ENCODE measurements at regions not wholly inside any gene's neighbourhood (a gene's known extent, or its start where the extent isn't known, plus 50 kb on each side); places are given as distances from the start of the nearest gene placed in this dataset.

DNA sequence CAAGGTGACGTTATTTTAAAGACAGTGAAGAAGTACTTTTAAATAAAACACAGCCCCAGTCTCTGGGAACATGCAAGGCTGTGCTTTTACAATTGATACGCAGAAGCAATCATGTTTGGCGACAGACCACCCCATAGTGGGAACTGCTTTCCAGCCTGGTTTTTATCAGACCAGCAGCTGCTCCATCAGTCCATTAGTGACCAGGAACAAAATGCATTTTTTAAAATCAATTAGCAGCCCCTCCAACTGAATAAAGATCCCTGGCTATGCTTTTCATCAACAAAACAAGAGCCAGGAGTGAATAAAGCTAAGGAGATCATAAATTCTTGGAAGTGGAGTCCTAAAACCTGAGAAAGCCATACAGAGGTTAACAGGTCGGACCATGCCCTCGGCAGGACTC, 153.0 kb upstream of the TENM3 start:
- no peak for DNase-seq (ENCODE audit: low spot score)

DNA sequence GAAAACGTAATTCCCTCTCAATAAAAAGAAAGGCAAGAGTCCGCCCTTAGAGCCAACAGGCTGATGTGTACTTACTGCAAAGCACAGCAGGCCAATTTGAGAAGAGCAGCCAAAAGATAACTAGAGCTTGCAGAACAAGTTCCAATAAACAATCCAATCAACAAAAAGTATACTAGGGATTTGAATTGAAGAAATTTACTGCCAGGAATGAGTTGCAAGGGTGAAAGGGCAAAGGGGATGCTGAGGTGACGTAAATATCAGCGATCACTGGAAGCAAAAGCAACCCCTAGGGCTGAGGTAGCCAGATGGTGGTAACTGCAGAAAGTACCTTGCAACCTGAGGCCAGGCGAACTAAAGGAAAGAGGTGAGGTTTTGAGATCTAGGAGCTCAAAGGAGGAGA, 152.1 kb upstream of the TENM3 start:
- no peak for DNase-seq (ENCODE audit: low spot score)

DNA sequence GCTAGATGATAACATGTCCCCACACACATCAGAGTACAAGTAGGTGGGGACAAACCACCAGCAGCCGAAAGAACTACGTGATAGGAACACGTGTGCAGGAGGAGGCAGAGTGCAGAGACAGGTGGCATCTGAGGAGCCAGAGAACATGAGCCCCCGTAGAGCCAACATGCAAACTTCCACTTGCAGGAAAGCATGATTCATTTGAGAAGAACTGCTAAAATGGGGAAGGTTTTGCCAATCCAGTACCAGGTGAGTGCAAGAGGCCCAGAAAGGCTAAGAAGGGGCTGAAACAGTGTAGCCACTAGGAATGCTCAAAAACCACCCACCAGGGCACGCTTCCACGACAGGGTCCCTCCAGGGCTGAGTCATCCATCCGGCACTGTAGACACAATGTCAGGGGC, 149.8 kb upstream of the TENM3 start:
- DNase-seq (ENCODE audit: low spot score), result no peak

DNA sequence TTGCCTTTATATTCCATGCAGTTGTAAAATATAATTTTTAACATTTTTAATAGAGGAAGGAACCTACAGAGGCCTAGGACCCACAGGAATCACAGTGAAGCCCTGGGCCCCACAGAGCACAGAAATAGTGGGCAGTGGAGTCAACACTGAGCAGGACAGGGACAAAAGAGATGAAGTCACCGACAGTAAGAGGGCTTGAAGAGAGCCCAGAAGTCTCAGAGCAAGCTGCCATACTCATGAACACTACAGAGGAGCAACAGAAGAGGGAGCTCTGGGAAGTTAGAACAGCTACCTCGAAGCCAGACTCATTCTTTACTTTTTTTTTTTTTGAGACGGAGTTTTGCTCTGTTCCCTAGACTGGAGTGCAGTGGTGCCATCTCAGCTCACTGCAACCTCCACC, 149.3 kb upstream of the TENM3 start:
- no peak for DNase-seq (ENCODE audit: low spot score)

DNA sequence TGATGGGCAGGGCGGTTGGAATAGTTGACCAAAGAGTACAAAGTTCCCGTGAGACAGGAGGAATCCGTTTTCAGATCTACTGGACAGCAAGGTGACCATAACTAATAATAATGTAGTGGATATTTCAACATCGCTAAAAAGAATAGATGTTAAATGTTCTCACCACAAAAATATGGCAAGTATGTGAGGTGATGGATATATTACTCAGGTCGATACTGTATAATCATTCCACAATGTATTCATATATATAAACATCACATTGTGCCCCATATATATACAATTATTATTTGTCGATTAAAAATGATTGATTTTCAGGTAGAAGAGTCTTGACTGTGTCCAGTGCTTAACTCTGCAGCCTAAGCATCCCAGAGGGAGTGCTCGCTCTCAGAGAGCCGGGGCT, 141.6 kb upstream of the TENM3 start:
- DNase-seq (ENCODE audit: low spot score), result no peak

DNA sequence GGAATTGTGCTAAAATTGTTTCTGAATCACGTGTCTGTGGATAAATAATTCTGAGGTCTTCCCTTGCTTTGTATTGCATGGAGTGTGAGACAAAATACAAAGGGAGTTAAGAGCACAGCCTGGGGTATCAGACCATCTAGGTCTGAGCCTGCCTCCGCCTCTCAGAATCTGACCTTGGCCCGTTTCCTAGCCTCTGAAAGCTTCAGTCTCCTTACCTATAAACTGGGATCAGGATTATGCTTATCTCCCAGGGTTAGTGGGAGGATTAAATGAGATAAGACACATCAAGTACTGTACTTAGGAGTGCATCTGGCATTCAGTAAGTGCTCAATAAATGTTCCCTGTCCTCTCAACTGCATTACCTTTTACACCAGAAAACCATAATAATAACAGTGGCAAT, 140.6 kb upstream of the TENM3 start:
- DNase-seq (ENCODE audit: low spot score), result no peak

DNA sequence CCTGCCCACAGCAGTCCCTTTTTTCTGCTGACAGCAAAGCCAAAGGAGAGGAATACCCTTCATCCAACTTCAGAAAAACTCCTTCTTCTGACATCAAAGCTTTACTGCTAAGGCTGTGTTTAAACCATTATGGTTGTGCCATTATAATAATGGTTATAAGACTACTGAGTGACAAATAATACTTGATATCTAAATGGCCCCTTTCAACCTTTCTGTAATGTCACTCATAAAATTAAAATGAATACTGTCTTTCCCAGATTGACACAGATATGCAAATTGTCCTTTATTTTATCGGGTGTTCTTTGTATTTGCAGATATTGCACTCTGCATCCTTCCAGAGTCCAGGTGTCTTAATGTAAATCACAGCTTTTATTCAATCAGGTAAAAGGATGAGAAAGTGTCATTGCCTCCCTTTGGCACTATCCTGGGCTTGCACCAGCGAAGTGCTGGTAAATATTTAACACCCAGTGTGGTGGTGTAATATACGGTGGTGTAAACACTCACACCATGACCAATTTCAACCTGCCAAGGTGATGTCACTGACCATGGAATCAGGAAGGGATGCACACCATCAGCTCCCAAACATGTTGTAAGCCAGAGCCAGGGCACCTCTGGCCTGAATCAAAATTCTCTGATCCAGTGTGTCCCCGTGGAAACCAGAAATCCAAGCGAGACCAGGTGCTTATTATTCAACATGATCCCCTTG, 139.4 kb upstream of the TENM3 start:
- no peak for DNase-seq (ENCODE audit: low spot score)

DNA sequence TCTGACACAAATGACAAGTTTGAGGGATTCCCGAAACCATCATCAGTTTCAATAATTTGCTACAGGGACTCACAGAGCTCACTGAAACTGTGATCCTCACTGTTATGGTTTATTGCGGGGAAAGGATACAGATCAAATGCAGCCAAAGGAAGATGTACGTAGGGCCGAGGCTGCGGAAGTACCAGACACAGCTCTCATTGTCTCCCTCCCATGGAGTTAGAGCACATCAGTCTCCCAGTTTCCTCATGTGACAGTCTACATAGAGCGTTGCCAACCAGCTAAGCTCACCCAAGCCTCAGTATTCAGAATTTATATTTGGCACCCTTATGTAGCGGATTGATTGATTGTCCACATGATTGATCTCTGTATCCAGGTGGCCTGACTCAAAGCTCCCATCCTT, 137.8 kb upstream of the TENM3 start:
- no peak for DNase-seq (ENCODE audit: low spot score)

DNA sequence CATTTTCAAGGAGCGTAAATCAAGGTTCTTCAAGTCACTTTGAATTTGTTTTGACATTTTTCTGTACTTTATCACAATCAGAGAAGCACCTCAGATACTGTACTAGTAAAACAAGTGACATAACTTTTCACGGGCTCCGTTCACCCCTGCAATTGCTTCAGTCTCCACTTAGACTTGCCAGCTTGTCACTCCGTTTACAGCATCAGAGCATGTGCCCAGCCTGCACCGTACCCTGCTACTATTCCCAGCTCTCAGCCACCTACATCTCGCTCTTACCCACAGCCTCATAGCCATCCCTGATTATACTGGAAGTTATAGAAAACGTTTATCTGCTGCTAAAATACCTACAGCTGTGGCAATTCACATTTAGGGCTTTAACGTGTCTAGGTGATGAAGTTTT, 135.3 kb upstream of the TENM3 start:
- DNase-seq (ENCODE audit: low spot score), result no peak

DNA sequence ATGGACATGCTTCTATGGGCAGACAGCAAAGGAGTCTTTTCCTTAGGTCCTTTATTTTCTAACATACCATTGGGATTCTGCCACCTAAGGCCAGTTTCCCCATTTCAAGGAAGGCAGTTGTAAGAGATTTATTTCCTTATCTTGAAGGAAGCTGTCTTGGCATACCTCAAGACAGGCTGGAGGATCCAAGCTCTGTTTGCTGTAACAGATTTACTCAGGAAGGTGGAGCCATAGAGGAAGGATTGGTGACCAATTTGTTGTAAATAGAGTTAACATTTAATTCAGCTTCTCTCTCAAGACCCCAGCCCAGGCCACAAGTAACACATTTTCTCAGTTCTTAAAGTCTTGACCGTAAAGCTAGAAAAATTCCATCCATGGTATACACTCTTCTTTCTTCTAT, 131.6 kb upstream of the TENM3 start:
- no peak for DNase-seq (ENCODE audit: low spot score)

DNA sequence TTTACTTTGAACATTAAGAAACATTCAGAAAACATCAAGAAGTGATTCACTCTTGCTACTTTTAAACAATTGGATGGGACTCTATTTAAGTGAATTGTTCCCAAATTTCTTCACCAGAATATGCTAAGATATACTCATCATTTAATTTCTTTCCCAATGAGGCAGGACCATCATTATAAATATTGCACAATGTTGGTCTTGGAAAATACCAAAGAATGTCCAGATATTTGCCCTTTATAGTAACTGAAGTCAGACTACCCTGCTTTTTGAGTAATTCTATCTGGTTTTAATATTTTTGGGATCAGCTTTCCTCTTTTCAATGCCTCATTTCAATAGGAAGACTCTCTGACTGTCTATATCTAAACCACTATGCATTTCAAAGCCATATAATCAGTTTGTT, 129.4 kb upstream of the TENM3 start:
- peak; percentile 12 for DNase-seq (ENCODE audit: low spot score)

DNA sequence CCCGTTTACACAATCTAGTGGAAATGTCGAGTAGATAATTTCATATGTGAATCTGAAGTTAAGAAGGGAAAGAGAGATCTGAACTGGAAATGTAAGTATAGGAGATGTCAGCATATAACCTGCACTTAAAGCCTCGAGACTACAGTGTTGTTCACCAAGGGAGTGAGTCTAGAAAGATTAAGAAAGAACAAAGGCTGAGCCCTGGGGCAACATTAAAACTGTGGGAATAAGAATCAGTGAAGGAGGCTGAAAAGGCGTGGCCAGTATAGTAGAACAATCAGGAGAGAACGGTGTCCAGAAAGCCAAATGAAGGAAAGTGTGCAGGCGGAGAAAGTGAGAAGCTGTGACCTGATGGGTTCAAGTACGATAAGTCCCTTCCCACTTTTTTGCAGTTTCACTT, 118.8 kb upstream of the TENM3 start:
- DNase-seq (ENCODE audit: low spot score), result no peak

DNA sequence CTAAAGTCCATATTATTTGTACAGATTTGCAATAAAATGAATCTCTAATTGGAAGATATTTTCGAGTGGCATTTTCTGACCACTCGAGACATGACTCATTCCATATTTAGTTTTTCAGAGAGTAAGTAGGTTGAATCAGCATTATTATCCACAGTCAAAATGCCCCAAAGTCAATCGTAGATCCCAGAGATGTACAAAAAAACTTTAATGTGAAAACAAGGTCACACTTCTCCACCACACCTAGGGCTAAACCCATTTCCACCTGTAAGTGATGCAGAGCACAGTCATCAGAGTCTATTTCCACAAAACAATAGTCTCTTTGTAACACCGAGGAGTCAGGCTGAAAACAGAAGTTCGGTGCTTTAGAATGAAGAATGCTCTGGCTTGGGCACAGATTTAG, 117.1 kb upstream of the TENM3 start:
- no peak for DNase-seq (ENCODE audit: low spot score)

DNA sequence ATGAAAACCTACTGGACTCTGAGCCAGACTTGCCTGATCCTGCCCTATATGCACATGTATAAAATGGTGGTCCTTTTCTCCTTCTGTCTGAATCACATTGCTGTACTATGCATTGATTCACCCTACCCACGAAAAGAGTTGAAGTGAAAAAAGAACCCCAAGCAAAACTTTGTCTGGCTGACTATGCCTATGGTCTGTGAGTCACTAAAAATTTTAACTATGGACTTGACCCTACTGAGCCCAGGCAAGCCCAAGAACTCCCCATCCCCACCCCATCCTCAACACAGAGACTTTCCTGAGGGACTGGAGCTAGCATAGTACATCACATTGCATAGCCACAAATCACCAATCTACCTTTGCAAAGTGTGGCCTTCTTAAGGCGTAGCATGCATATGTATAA, 116.6 kb upstream of the TENM3 start:
- DNase-seq (ENCODE audit: low spot score), result no peak

DNA sequence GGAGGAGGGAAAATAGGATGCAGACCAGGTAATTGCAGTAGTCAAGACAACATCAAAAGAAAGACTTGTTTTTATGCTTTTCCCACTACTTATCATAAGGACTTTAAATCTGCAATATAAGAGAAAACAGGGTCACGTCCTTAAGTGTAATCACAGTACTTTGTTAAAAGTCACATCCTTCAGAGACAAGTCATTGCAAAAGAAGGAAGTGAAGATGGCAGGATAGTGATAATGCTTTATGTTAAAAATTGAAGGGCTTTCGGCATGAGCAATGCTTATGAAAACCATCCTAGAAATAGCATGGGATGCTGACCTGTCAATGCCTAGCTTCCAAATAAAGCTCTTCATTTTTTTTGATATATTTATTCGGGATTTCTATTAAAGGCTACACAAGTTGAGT, 110.2 kb upstream of the TENM3 start:
- no peak for DNase-seq (ENCODE audit: low spot score)

DNA sequence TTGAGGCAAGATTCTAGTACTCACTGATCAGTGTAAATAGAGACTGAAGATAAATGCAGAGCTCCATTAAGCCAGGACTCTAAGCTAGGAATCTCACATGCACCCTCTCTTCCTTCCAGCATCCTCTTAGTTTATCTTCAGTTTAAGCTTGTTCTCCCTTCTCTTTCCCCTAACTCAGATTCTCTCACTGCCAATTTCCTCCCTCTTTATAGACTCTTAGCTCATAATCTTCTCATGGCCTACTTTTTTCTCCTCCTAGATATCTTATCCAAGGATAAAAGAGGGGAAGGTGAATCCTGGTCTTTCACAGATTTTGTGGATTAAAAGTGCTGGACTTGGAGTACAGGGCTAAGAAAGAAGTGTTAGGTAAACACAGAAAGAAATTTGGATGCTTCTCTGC, 108.9 kb upstream of the TENM3 start:
- no peak for DNase-seq (ENCODE audit: low spot score)

DNA sequence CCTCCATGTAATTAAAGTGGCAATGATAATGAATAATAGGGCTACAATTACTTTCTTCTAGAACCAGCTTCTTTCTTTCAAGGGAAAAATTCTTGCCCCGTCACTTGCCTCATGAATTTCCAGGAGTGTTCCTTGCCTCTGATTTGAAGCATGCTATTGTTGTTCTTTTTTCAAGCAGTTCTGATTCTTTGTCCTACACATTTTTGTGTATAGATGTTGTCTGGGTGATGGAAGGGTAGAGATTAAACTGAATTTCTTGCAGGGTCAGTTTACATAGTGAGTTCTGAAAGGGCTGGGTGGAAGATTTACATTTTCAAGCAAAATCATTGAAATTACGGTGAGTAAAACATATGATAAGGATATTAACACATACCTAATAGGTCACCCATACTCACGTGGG, 107.0 kb upstream of the TENM3 start:
- no peak for DNase-seq (ENCODE audit: low spot score)

DNA sequence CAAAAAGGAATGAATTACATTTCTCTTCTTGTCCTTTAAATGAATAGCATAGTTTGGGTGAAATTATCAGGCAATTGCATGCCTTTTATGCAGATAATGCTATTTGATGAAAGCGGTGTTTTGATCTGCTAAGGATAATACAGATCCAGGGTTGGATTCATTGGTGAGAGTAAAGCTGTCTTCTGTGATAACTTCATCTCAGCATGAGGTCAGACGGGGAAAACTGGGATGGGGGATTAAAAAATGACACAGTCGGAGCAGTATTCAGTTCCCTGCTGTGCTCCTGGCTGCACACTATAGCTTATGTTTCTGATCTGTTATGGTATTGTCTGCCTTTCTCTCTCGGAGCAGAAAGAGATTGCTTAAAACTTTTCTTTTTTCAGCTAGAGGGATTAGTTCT, 105.9 kb upstream of the TENM3 start:
- no peak for DNase-seq (ENCODE audit: low spot score)

DNA sequence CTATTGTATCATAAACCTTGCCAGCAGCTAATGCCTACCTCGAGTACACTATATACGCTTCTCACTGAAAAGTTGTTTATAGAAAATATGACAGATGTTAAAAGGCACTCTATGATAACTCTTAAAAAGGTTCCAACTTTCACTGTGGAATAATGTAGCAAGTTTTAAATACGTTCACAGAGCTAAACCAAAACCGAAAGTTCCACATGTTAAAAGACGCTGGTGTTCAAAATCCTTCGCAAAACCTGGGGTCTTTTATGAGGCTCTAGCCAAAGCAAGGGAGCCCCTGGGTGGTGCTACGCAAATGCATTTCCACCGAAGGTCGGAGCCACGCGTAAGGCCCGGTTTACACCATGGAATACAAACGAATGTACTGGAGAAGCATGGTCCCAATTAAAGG, 103.7 kb upstream of the TENM3 start:
- no peak for DNase-seq (ENCODE audit: low spot score)

DNA sequence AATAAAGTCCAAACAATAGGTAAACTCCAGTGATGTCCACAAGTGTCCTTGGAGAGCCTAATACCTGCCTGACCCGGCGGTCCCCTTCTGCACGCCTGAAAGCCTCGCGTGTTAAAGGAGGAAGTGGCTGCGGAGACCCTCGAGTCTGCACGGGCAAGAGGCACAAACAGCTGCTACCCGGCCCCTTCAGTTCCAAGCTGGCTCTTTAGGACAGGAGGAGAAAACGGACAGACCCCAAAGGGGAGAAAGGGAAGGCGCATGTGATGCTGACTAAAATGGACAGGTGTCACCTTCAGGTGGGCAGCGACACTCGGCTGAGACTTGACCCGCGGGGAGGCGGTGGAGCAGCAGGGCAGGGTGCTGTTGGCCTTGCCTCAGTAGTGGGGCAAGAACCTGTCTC, 102.7 kb upstream of the TENM3 start:
- DNase-seq (ENCODE audit: low spot score), result no peak

DNA sequence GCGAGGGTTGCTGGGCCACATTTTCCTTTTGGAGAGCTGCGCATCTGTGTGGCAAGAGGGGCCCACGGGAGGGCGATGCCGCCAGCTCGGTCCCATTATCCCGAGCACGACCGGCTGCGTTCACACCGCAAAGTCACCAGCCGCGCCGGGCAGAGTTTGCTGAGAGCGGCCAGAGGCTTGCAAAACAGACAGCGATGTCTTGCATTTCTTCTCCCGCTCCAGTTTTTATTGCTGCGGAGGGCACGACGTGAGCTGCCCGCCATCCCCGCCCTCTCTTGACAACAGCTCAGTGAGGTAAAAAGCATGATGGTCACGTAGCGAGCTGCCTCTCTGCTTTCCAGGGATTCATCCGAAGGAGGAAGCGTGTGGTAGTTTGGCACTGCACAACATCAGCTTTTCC, 102.1 kb upstream of the TENM3 start:
- DNase-seq (ENCODE audit: low spot score), result no peak

DNA sequence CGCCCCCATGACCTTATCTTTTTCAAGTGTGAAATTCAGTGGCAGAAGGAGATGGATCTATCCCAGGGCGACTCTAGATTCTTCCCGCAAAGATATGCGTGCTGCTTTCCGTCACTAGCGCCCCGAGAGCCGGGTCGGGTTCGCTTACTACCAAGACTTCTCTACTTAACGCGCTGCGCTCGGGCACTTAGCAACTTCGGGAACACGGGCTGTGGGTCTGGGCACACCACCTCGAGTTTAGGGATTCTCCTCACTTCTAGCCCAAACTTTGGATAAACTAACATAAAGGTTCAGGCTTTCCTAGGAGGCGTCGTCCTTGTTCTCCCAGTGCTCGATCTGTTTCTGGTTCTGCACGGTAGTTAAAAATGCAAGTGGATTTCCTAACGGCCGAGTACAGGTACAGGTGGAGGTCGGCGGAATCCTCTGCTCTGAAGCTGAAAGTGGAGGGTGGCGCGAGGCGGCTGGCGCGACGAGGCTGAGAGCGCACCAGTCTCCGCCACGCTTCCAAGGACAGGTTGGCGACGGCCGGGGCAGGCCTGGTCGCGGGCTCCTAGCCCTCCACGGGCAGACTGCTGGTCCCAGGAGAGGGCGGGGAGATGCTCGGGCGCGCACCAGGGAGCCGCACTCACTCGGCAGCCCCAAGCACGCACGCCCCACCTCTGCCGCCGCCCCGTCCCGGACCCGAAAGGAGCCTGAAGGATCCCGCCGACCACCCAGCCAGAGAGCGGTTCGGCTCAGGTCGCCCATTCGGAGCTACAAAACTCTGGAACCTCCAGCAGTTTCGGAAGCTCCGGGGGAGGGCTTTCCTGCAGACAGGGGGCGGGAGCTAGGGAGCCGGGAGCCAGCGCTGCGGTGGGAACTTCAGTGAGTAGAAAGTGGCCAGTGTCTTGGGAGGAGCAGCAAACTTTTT, 100.8 kb upstream of the TENM3 start:
- DNase-seq (ENCODE audit: low spot score), result no peak

DNA sequence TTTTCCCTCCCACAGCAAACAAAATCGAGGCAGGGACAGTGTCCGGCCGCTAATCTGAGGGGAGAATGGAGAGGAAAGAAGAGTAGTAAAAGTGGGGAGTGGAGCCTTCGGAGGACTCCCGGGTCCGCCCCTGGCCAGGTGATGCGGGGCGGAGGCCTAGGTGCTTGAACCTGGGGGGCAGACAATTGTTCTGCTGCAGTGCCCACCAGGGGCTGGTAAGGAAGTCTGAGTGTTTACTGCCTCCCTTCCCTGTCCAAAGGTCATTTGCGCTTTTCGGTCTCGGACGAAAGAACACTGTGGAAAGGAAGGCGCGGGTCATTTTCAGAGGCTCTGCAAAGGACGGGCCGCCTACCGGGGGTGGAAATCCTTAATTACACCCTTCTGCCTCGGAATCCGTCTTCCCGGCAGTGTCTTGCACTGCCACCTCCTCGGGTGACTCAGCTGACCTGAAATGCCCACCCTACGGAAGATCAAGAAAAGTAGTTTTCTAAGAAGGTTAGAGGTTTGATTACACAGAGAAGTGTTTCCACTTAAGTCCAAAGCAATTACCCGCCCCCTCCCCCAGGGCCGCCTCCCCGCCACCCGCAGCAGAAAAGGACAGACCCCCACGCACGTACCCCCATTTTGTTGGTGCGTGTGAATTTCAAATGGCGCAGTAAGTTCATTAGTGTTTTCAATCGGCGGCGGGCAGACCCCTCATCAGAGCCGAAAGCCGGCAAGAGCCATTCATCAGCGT, 99.9 kb upstream of the TENM3 start:
- peak; percentile 37 for DNase-seq (ENCODE audit: low spot score)
